Naive thymus-derived CD8-positive, alpha-beta T cell (primary cell): ENCODE measurements at regions not wholly inside any gene's neighbourhood (a gene's known extent, or its start where the extent isn't known, plus 50 kb on each side); places are given as distances from the start of the nearest gene placed in this dataset.

Experiments used
- ATAC-seq, 2 donors: fragments of 150-1000 bp; cut with Tn5 transposase in 1 of 2; sonication (Bioruptor Pico), chemical (Tn5 transposase) in 1 of 2; 1 replicate in 1 of 2; 2 replicates in 1 of 2; pipeline ENCODE4 v1.10.0; 2021; ENCODE audit warnings: mild to moderate bottlenecking in 2 of 2, moderate library complexity in 2 of 2
- POLR2A ChIA-PET: fragments of 350-600 bp; sonication (Branson Sonifier 250); formaldehyde crosslinking; loops from one replicate; lab custom pipeline; 2021; ENCODE audit warnings: antibody characterized with exemption; lab: Charles Lee
- DNase-seq, 10 donors: peaks; one replicate each; pipeline versions ENCODE4 v3.0.0 to v3.0.0-alpha.2; 2020 to 2022
- H3K27ac Mint-ChIP-seq, 10 donors: one replicate each; pipeline ENCODE4 v1.8.0; 2020 to 2022; ENCODE audit warnings: mild to moderate bottlenecking in 10 of 10, mixed read lengths in 10 of 10, moderate library complexity in 4 of 10, inconsistent platforms in 1 of 10
- H3K27me3 Mint-ChIP-seq, 5 donors: one replicate each; pipeline ENCODE4 v1.8.0; 2021 to 2022; ENCODE audit warnings: mixed read lengths in 5 of 5
- H3K36me3 Mint-ChIP-seq, 3 donors: one replicate each; pipeline ENCODE4 v1.8.0; 2020 to 2022; ENCODE audit warnings: mixed read lengths in 3 of 3, mild to moderate bottlenecking in 2 of 3, inconsistent platforms in 1 of 3
- H3K4me1 Mint-ChIP-seq, 4 donors: one replicate each; pipeline ENCODE4 v1.8.0; 2021 to 2022; ENCODE audit warnings: mixed read lengths in 4 of 4
- H3K4me3 Mint-ChIP-seq, 10 donors: one replicate each; pipeline ENCODE4 v1.8.0; 2020 to 2022; ENCODE audit warnings: mild to moderate bottlenecking in 10 of 10, mixed read lengths in 10 of 10, moderate library complexity in 6 of 10, inconsistent platforms in 1 of 10
- H3K9me3 Mint-ChIP-seq, 9 donors: one replicate each; pipeline ENCODE4 v1.8.0; 2020 to 2022; ENCODE audit warnings: mixed read lengths in 9 of 9, mild to moderate bottlenecking in 3 of 9, inconsistent platforms in 1 of 9, moderate library complexity in 1 of 9

DNA sequence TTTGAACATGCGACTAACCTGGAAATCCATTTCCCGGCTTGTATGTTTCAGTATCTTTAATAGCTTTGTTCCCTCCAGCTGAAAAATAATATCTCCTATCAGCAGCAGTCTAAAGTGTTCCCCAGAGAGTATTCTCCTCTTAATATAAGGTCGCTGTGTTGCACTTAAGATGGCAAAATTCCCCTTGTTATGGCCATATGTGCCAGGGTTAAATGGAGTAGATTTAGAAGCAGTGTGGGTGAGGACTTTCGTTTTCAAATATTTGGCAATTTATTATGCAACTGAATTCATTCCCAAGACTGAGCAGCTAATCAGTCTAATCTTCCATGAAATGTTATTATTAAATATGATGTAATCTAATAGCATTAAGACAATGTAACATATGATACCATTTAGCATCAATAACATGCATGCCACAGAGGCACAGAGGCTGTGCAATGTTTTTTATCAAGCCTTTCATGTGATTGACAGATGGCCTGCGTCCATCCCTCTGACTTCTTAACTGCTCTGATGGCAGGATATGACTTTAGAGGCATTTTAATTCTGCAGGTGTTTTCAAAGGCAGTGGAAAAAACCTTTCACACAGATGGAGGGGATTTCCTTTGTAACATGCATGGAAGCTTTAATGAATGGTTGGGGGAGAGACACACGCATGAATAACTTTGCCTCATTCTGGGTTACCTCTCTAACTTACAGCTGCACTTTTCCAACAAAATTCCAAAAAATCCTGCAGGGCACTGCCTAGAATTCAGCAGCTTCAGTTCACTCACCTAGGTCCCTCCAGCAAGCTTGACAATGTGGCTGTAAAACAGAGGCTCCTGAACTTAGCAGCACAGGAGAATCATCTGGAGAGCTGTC lies 55.1 kb upstream of the ZPBP start:
- peak; percentile 86 to 89 for ATAC-seq
- H3K4me3 Mint-ChIP-seq = peak overlapping the region in 9 of 10 donors; percentile 17 to 65 (median 41)
- H3K4me1 Mint-ChIP-seq = peaks cover 17 to 81% (median 41%) of the 10 kb centered on the region in 4 donors
- POLR2A ChIA-PET = interaction anchor here (0.7 to 2.0 kb wide), 4 partner anchors 9 to 211 kb away, joined by 3 to 7 read pairs (median 3); no protein-coding TSS in a partner anchor
- H3K27ac Mint-ChIP-seq = peak overlapping the region; percentile 67 to 95 (median 90)
- no peaks in the 10 kb centered on the region for H3K9me3 Mint-ChIP-seq
- DNase-seq = peak in 8 of 10 donors; percentile 30 to 75 (median 50)
- no peaks in the 10 kb centered on the region for H3K27me3 Mint-ChIP-seq
- H3K36me3 Mint-ChIP-seq = no peaks in the 10 kb centered on the region

DNA sequence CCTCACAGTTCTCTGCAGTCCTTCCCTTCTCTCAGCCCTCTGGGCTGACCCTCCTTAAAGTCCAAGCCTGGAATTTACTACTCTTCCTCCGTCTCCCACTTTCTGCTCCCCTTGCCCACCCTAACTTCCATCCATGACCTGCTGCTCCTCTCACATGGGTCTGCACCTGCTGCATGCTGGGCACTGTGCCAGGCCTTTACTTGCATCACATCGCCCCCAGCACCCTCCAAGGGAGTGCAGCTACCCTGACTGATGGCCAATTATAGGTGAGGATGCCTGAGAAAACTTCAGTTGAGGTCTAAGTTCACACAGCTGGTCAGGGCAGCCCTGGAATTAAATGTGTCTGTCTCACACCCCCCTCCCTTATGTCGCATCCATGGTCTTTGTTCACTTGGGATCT lies 53.6 kb upstream of the ZPBP start:
- H3K27ac Mint-ChIP-seq = peak overlapping the region in 8 of 10 donors; percentile 36 to 82 (median 60)
- POLR2A ChIA-PET = interaction anchor here (0.8 to 1.1 kb wide), 2 partner anchors 60 to 220 kb away, joined by 3 read pairs; no protein-coding TSS in a partner anchor
- ATAC-seq = no peak
- no peak for DNase-seq
- no peak overlapping the region for H3K4me3 Mint-ChIP-seq
- no peaks in the 10 kb centered on the region for H3K36me3 Mint-ChIP-seq
- peaks cover 16 to 81% (median 45%) of the 10 kb centered on the region in 4 donors for H3K4me1 Mint-ChIP-seq
- H3K9me3 Mint-ChIP-seq = no peaks in the 10 kb centered on the region
- H3K27me3 Mint-ChIP-seq = no peaks in the 10 kb centered on the region

DNA sequence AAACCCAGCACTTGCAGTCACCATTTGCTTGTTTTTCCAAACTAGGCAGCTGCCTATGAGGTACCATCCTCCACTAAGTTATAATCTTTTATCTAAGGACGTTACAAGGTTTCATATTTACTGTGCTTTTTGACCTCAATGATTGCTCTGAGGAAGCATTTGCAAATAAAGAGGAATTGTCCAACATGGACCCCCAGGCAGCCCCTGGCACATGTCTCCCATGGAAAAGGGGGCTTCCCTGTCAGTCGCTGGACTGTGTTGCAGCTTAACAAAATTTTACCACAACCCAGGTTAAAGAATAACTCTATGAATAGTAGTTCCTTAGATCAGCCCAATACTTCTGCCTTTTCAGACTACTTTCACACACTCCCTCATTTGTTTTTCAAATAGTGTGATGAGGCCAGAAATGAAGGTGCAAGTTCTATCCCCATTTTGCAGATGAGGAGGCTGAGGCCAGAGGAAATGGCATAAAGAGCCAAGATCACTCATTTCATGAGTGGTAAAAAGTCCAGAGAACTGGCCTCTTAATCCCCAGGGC lies 52.8 kb upstream of the ZPBP start:
- POLR2A ChIA-PET = interaction anchor here (0.8 kb wide), 1 partner anchor 221 kb away, joined by 3 read pairs; no protein-coding TSS in a partner anchor
- no peak for ATAC-seq
- Mint-ChIP-seq H3K27ac (peak overlapping the region in 4 of 10 donors; percentile 42 to 82 (median 73)), H3K4me1 (peaks cover 17 to 77% (median 45%) of the 10 kb centered on the region in 4 donors), H3K36me3 (no peaks in the 10 kb centered on the region), H3K4me3 (no peak overlapping the region), H3K9me3 (no peaks in the 10 kb centered on the region), H3K27me3 (no peaks in the 10 kb centered on the region)
- no peak for DNase-seq

- POLR2A ChIA-PET = interaction anchor here (0.7 kb wide), 1 partner anchor 52 kb away, joined by 5 read pairs; no protein-coding TSS in a partner anchor
- H3K4me1 Mint-ChIP-seq = peaks cover 17 to 71% (median 42%) of the 10 kb centered on the region in 4 donors
- H3K27ac Mint-ChIP-seq = peak overlapping the region in 3 of 10 donors; percentile 19 to 68 (median 26)
- no peaks in the 10 kb centered on the region for H3K27me3 Mint-ChIP-seq
- H3K9me3 Mint-ChIP-seq = no peaks in the 10 kb centered on the region
- H3K4me3 Mint-ChIP-seq = no peak overlapping the region
- DNase-seq (no peak), ATAC-seq (no peak)
- no peaks in the 10 kb centered on the region for H3K36me3 Mint-ChIP-seq
Measured at GRCh38 chr7:50145226-50145625, 52.2 kb upstream of the ZPBP start.
